Endodermal cell (in vitro differentiated cells): ENCODE measurements at regions not wholly inside any gene's neighbourhood (a gene's known extent, or its start where the extent isn't known, plus 50 kb on each side); places are given as distances from the start of the nearest gene placed in this dataset.

Source experiments
- DNase-seq: peaks from one replicate; pipeline ENCODE4 v3.0.0-alpha.2; 2017
- H3K27ac ChIP-seq: 2 replicates; pipeline ENCODE4 v1.5.1; 2013; ENCODE audit warnings: mild to moderate bottlenecking, low read depth, low read length, moderate library complexity
- H3K27me3 ChIP-seq: 2 replicates; pipeline ENCODE4 v1.6.1; 2013; ENCODE audit warnings: mild to moderate bottlenecking, low read length, moderate library complexity; ENCODE audit not compliant: insufficient read depth, control insufficient read depth, poor library complexity, severe bottlenecking
- H3K36me3 ChIP-seq: 2 replicates; pipeline ENCODE4 v1.7.0; 2013; ENCODE audit warnings: mild to moderate bottlenecking, low read length, moderate library complexity; ENCODE audit not compliant: control insufficient read depth, insufficient read depth
- H3K4me1 ChIP-seq: one replicate; pipeline ENCODE4 v1.7.0; 2013; ENCODE audit warnings: low read length; ENCODE audit not compliant: control insufficient read depth, insufficient read depth
- H3K4me3 ChIP-seq: 2 replicates; pipeline ENCODE4 v1.5.1; 2013; ENCODE audit warnings: mild to moderate bottlenecking, low read length, moderate library complexity
- H3K9ac ChIP-seq: 2 replicates; pipeline ENCODE4 v1.6.1; 2013; ENCODE audit warnings: mild to moderate bottlenecking, low read length, moderate library complexity; ENCODE audit not compliant: poor library complexity, severe bottlenecking; ENCODE audit errors: extremely low read depth
- H3K9me3 ChIP-seq: 2 replicates; pipeline ENCODE4 v1.6.1; 2013; ENCODE audit warnings: mild to moderate bottlenecking, low read length, moderate library complexity; ENCODE audit not compliant: control insufficient read depth
- H3K27ac Mint-ChIP-seq: 2 replicates; pipeline ENCODE4 v1.8.0; 2020; ENCODE audit warnings: mixed read lengths
- H3K27me3 Mint-ChIP-seq: 2 replicates; pipeline ENCODE4 v1.8.0; 2021; ENCODE audit warnings: mild to moderate bottlenecking, mixed read lengths; ENCODE audit not compliant: insufficient read depth
- H3K36me3 Mint-ChIP-seq: 2 replicates; pipeline ENCODE4 v1.8.0; 2020; ENCODE audit warnings: low read depth, mixed read lengths
- H3K4me1 Mint-ChIP-seq: 2 replicates; pipeline ENCODE4 v1.8.0; 2020; ENCODE audit warnings: mixed read lengths
- H3K4me3 Mint-ChIP-seq: 2 replicates; pipeline ENCODE4 v1.8.0; 2020; ENCODE audit warnings: mild to moderate bottlenecking, moderate library complexity, mixed read lengths
- H3K9me3 Mint-ChIP-seq: 2 replicates; pipeline ENCODE4 v1.8.0; 2020; ENCODE audit warnings: mild to moderate bottlenecking, mixed read lengths
- CTCF ChIP-seq: fragments of 200-600 bp; sonication (generic); conservative IDR thresholded peaks from 2 replicates; pipeline ENCODE4 v1.5.0; 2021; ENCODE audit warnings: antibody characterized with exemption, mild to moderate bottlenecking
- WGBS, 2 experiments: methylation state at CpG; one replicate each; pipeline versions ENCODE4 v1.1.5 to v1.1.7; 2013; ENCODE audit warnings: missing lambda C conversion rate in 2 of 2, mixed read lengths in 1 of 2; ENCODE audit not compliant: insufficient coverage in 1 of 2, insufficient read length in 1 of 2; 5-methylcytosine and 5-hydroxymethylcytosine counted together

- no peaks in the 10 kb centered on the region for H3K36me3 Mint-ChIP-seq
- no peak for DNase-seq
- H3K27ac ChIP-seq, result no peak overlapping the region
- no peak for TF ChIP-seq CTCF
- 75% methylated on average over 1 of the region's 1 CpG; no CpG with 5 or more reads in 1 of the 2 experiments for WGBS, 2 experiments
- no peaks in the 10 kb centered on the region for H3K4me1 ChIP-seq
- no peak overlapping the region for H3K4me3 ChIP-seq
- no peak overlapping the region for H3K9ac ChIP-seq
- H3K27me3 Mint-ChIP-seq, result no peaks in the 10 kb centered on the region
- H3K9me3 Mint-ChIP-seq, result peaks cover 1% of the 10 kb centered on the region
- H3K9me3 ChIP-seq, result no peaks in the 10 kb centered on the region
- no peak overlapping the region for H3K27ac Mint-ChIP-seq
- H3K36me3 ChIP-seq, result no peaks in the 10 kb centered on the region
- no peak overlapping the region for H3K4me3 Mint-ChIP-seq
- no peaks in the 10 kb centered on the region for H3K4me1 Mint-ChIP-seq
- no peaks in the 10 kb centered on the region for H3K27me3 ChIP-seq
Measured at GRCh38 chr1:5802606-5803005, 189.6 kb downstream of the NPHP4 start.

GRCh38 chr1:5798904-5799303 is 193.3 kb downstream of the NPHP4 start:
- WGBS, 2 experiments, result 94 to 95% methylated on average over 4 to 7 of the region's 7 CpGs
- no peaks in the 10 kb centered on the region for H3K36me3 Mint-ChIP-seq
- H3K9me3 Mint-ChIP-seq, result peaks cover 1% of the 10 kb centered on the region

GRCh38 chr1:5798151-5798730 is 194.0 kb downstream of the NPHP4 start:
- H3K27ac Mint-ChIP-seq, result no peak overlapping the region
- H3K27me3 Mint-ChIP-seq, result peaks cover 3% of the 10 kb centered on the region
- 89 to 90% methylated on average over 4 to 13 of the region's 13 CpGs for WGBS, 2 experiments

More at GRCh38 chr1:5798904-5799303, 193.3 kb downstream of the NPHP4 start:
- no peak overlapping the region for H3K4me3 Mint-ChIP-seq
- Histone ChIP-seq H3K27me3 (no peaks in the 10 kb centered on the region), H3K4me3 (no peak overlapping the region), H3K27ac (no peak overlapping the region), H3K4me1 (no peaks in the 10 kb centered on the region), H3K9ac (no peak overlapping the region), H3K36me3 (no peaks in the 10 kb centered on the region), H3K9me3 (no peaks in the 10 kb centered on the region)
- no peak for DNase-seq
- H3K27me3 Mint-ChIP-seq, result peaks cover 2% of the 10 kb centered on the region
- H3K27ac Mint-ChIP-seq, result no peak overlapping the region
- no peaks in the 10 kb centered on the region for H3K4me1 Mint-ChIP-seq
- TF ChIP-seq CTCF, result no peak

More at GRCh38 chr1:5798151-5798730, 194.0 kb downstream of the NPHP4 start:
- Mint-ChIP-seq H3K4me3 (no peak overlapping the region), H3K36me3 (no peaks in the 10 kb centered on the region), H3K4me1 (no peaks in the 10 kb centered on the region), H3K9me3 (peaks cover 1% of the 10 kb centered on the region)
- H3K4me3 ChIP-seq, result no peak overlapping the region
- no peak overlapping the region for H3K9ac ChIP-seq
- no peak overlapping the region for H3K27ac ChIP-seq
- TF ChIP-seq CTCF, result no peak
- no peaks in the 10 kb centered on the region for H3K36me3 ChIP-seq
- DNase-seq, result peak; percentile 72
- H3K9me3 ChIP-seq, result no peaks in the 10 kb centered on the region
- H3K4me1 ChIP-seq, result no peaks in the 10 kb centered on the region
- H3K27me3 ChIP-seq, result no peaks in the 10 kb centered on the region
